GM12891 (cell line): ENCODE measurements at regions not wholly inside any gene's neighbourhood (a gene's known extent, or its start where the extent isn't known, plus 50 kb on each side); places are given as distances from the start of the nearest gene placed in this dataset.

Source experiments
- POLR2AphosphoS5 ChIP-seq: IDR thresholded peaks from 2 replicates; pipeline ENCODE4 v1.6.1; 2011; ENCODE audit warnings: low read depth, low read length, control low read depth
- SPI1 ChIP-seq: IDR thresholded peaks from 2 replicates; pipeline ENCODE4 v1.6.1; 2011; ENCODE audit warnings: low read depth, low read length, control low read depth

- TF ChIP-seq SPI1 (no peak), POLR2AphosphoS5 (no peak)
Observed at GRCh38 chr16:59614466-59615240, 880.5 kb upstream of the GOT2 start.
